GM10248 (cell line): ENCODE measurements at regions not wholly inside any gene's neighbourhood (a gene's known extent, or its start where the extent isn't known, plus 50 kb on each side); places are given as distances from the start of the nearest gene placed in this dataset.

Experiments
- CTCF ChIA-PET: fragments of 300-600 bp; sonication (Branson Sonifier 250); formaldehyde crosslinking; extraction: SDS; loops from one replicate; lab custom pipeline; 2021; ENCODE audit warnings: antibody characterized with exemption; lab: Yijun Ruan, JAX
- POLR2A ChIA-PET: fragments of 350-650 bp; sonication (Branson Sonifier 250); formaldehyde crosslinking; extraction: SDS; loops from one replicate; lab custom pipeline; 2020; ENCODE audit warnings: antibody characterized with exemption; lab: Yijun Ruan, JAX
- DNase-seq: peaks from one replicate; pipeline ENCODE4 v3.0.0; 2012; ENCODE audit errors: extremely low spot score
- TF ChIP-seq, protein P1 (sequence below): IDR thresholded peaks from 2 replicates; pipeline ENCODE4 v1.5.1; 2012; ENCODE audit warnings: mild to moderate bottlenecking, low read depth; ENCODE audit errors: extremely low read depth, missing control alignments, control extremely low read depth

DNA sequence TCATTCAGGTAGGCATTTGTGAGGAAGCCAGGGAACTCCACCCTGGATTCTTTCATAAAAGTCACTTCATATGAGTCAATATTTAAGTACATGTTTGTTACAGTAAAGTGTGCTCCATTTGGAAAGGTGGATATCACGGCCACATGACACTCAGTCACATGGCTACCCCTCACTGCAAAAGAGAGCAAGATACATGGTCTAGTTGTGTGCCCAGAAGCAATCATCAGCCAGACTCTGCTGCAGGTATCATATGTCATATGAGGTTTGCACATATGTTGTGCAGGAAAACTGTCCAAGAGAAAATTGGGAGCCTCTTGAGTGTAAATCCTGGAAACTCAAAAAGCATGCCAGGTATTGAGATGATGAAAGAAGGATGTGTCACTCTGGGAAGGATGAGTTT, 55.0 kb upstream of the NMNAT3 start:
- TF ChIP-seq, protein P1, sequence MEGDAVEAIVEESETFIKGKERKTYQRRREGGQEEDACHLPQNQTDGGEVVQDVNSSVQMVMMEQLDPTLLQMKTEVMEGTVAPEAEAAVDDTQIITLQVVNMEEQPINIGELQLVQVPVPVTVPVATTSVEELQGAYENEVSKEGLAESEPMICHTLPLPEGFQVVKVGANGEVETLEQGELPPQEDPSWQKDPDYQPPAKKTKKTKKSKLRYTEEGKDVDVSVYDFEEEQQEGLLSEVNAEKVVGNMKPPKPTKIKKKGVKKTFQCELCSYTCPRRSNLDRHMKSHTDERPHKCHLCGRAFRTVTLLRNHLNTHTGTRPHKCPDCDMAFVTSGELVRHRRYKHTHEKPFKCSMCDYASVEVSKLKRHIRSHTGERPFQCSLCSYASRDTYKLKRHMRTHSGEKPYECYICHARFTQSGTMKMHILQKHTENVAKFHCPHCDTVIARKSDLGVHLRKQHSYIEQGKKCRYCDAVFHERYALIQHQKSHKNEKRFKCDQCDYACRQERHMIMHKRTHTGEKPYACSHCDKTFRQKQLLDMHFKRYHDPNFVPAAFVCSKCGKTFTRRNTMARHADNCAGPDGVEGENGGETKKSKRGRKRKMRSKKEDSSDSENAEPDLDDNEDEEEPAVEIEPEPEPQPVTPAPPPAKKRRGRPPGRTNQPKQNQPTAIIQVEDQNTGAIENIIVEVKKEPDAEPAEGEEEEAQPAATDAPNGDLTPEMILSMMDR, result no peak
- DNase-seq, result no peak
- ChIA-PET POLR2A (no interaction called here), CTCF (no interaction called here)

DNA sequence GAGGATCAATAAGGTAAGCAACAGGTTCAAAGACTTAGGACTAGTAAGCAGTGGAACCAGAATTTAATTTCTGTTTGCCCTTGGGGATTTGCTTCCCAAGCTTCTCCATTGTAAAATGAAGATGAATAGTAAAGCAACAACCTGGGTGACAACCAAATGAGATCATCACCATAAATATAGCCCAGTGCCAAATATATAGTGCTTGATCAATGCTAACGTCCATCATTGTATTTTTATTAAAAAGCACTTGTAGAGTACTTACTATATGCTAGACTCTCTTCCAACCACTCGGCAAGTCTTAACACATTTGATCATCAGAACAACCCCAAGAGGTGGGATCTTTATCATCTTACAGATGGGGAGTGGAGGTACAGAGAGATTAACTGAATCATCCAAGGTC, 51.5 kb upstream of the NMNAT3 start:
- DNase-seq, result no peak
- TF ChIP-seq, protein P1, result no peak
- POLR2A ChIA-PET, result no interaction called here
- CTCF ChIA-PET, result interaction anchor here (1.0 kb wide), 1 partner anchor 8 kb away, joined by 4 read pairs; no protein-coding TSS in a partner anchor

DNA sequence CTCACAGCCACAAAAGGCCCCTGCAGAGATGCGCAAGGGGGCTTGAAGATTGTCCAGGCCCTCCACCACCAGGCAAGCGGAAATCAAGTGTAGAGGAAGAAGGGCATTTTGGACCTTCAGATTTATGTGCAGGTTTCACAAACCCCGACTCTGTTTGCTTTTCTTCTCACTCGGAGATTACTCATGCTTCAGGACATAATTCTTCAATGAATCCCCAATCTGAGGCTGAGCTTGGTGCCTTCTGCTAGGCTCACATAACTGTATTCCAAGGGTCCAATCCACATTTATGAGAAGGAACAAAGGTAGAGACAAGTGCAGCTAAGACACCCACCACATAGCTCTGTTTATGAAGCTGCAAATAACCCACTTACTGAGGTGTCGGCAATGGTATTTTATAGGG, 50.6 kb upstream of the NMNAT3 start:
- POLR2A ChIA-PET, result no interaction called here
- no peak for DNase-seq
- CTCF ChIA-PET, result interaction anchor here (1.0 kb wide), 1 partner anchor 9 kb away, joined by 4 read pairs; no protein-coding TSS in a partner anchor
- TF ChIP-seq, protein P1, result no peak
